ENCODE measurements at regions not wholly inside any gene's neighbourhood (a gene's known extent, or its start where the extent isn't known, plus 50 kb on each side); places are given as distances from the start of the nearest gene placed in this dataset.
A peak's percentile ranks its signal among the peaks of the same experiment; 100 is the strongest.

DNA sequence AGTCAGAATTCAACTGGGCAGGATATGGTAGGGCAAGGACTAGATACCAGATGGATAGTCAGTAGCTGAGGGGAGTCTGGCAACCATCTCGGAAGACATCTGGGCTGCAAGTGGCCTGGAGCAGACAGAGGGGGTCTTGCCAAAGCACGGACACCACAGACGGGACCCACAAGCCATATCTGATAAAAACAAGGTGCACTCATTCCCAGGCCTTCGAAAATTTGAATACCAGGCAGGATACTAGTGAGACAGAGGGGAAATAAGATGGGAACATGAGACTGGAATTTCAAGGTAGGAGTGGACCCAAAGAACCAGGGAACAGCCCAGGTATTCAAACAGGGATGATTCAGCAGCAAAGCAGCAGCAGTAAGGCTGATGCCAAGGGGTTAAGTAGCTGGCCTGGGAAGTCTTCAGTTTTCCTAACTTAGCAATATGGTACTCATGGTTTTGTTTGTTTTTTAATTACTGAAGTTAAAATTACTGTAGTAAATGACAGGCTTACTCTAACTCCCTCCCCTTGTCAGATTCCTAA is 144.9 kb upstream of the NCKAP5 start:
- Histone ChIP-seq H3K27ac (no peak overlapping the region), H3K4me3 (no peak overlapping the region)

DNA sequence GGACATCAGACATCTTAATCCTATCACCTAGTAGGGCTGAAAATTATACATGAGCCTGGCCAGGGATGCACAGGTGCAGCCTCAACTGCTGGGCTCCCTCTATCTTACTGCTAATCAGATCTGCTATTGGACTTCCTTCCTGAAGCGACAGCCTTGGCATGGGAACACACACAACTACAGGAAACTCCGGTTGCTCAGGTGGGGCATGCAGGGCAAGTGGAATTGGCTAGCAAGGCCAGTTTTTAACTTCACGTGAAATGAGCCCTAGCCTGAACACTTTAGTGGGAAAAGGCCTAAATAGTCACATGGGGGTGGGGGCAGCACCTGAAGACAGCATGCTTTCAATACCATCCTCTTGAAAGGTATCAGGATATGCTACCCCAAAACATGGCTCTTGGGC is 147.9 kb upstream of the NCKAP5 start:
- Histone ChIP-seq H3K4me3 (no peak overlapping the region), H3K27ac (no peak overlapping the region)

DNA sequence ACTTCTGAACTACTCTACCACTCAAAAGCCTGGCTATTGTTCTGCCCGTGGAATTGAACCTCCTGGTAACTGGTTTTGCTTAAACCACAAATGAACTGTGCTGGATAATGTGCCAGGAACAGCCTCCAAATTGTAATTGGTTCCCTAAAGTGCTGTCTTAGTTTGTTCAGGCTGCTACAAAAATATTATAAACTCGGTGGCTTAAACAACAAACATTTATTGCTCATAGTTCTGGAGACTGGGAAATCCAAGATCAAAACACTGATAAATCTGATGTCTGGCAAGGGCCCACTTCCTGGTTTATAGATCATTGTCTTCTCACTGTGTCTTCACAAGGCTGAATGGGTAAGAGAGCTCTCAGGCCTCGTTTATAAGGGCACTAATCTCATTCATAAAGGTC is 149.2 kb upstream of the NCKAP5 start:
- no peak overlapping the region for H3K4me3 ChIP-seq

DNA sequence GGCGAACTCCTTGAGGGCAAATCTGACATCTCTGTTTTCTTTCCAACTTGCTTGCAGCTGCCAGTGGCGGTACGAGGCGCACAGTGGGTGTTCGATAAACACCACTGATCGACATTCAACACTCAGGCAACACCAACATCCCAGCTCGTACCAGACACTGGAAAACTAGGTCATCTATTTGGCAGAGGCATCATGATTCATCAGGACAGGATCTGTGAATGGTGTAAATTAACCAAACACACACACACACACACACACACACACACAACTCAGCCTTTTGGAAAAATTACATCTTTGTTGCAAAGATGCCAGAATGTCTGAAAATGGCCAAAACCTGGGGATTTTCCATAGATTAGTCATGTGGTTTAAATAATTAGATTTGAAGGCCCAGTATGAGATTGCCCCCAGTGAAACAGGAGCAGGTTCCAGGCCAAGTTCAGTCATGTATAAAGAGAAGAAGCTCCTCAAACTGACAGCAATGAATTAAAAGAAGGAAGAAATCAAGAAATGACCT is 150.5 kb upstream of the NCKAP5 start:
- H3K27ac ChIP-seq: no peak overlapping the region

More for the DNA sequence above, 149.2 kb upstream of the NCKAP5 start:
- no peak overlapping the region for H3K27ac ChIP-seq

DNA sequence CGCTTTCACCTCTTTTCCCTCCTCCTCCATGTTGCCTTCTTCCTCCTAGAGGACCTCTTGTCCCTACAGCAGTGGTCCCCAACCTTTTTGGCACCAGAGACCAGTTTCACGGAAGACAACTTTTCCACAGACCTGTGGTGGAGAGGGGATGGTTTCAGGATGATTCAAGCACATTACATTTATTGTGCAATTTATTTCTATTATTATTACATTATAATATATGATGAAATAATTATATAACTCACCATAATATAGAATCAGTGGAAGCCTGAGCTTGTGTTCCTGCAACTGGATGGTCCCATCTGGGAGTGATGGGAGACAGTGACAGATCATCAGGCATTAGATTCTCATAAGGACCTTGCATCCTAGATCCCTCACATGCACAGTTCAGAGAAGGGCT is 152.2 kb upstream of the NCKAP5 start:
- Histone ChIP-seq H3K4me3 (no peak overlapping the region), H3K27ac (no peak overlapping the region)

More for the DNA sequence above, 150.5 kb upstream of the NCKAP5 start:
- H3K4me3 ChIP-seq: no peak overlapping the region

DNA sequence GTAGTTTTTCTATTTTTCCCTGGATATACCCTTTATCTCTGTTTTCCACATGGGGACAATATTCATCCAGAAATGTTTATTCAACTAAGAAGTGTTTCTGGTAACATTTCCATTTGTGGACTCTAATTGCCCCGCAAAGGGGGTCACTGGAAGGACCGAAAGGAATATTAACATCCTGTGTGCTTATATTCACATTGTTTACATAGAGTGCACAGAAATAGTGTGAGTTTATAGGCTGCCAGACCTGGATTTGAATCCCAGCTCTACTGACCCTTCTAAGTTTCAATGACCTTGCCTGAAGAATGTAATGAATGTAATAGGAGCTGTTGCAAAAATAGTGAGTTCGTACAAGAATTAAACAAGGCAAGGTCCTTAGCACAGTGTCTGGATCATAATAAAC is 152.9 kb upstream of the NCKAP5 start:
- H3K4me3 ChIP-seq: no peak overlapping the region
- no peak overlapping the region for H3K27ac ChIP-seq

DNA sequence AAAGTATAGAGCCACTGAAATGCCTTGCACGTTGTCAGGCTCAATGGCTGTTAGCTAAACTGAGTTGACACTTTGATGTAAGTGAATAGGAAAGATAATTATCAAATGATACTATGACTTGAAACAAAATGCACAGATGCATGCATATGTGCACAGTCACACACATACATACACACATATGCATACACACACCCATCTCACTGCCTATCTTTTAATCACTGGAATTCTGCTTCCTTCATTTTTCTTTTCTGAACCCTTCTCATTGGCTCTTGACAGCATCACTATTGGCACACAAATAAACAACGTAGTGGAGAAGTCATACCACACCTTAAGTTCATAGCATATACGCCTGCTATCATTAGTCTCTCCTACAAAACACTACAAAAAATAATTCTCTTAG is 154.9 kb upstream of the NCKAP5 start:
- Histone ChIP-seq H3K27ac (no peak overlapping the region), H3K4me3 (no peak overlapping the region)

DNA sequence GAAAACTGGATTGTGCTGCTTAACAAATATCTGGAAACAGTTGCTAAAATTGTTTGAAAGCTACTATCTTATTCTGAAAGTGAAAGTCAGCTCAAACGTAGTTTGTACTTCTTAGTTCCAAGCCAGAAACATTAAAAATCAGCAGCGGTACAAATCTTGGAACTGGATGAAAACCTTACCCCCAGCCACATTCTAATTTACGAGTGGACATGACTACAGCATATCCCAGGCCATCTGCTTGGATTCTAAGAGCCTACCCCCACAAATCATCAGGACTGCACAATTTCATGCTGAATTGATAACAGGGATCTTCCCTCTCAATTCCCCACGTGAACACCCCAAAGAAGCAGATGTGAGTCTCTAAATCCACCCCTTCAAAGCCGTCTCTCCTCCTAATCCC is 158.7 kb upstream of the NCKAP5 start:
- peak overlapping the region in 1 of 21 experiments; percentile 49 for H3K27ac ChIP-seq
- H3K4me3 ChIP-seq: peak overlapping the region in 1 of 7 experiments; percentile 19

DNA sequence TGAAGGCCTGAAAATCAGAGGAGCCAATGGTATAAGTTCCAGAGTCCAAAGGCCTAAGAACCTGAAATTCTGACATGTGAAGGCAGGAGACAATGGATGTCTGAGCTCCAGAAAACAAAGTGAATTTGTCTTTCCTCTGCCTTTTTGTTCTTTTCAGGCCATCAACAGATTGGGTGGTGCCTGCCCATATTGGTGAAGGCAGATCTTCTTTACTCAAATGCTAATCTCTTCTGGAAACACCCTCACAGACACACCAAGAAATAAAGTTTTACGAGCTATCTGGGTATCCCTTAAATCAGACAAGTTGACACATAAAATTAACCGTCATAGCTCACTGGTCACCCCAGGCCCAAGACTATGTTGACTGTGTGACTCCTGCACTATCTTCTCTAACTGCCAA is 163.8 kb upstream of the NCKAP5 start:
- H3K4me3 ChIP-seq: no peak overlapping the region
- no peak overlapping the region for H3K27ac ChIP-seq

DNA sequence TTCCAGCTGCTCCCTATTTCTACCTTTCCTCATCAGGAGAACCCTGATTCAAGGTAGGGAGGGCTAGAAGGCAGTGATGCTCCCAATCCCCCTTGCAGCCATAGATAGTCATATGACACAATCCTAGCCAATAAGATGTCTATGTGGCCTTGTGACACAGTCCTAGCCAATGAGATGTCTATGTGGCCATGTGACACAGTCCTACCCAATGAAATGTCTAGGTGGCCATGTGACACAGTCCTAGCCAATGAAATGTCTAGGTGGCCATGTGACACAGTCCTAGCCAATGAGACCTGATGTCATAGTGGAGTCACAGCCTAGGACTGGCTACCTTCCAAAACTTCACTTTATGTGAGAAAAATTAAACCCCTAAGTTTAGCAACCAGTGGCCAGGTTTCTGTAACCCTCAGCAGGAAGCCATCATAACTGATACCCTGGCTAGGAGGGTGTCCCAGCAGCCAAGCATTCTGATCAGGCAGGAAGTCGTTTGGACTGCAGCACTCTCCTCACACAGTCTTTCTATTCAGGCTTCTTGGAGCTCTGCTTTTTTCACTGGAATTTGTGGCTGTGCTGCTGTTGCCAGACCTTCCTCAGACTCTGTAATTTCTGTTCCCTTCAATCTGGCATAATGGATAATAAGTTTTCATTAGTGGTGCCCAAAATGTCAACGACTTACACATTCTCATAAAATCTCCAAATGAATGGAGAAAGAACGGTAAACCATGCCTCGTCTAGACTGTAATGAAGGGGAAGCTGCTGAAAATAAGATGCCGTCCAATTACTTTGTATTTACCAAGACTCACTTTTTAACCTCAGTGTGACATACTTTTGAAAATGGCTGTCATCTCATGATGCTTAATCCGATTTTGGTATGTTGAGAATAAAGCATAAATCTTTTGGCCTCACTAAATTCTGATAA is 165.0 kb upstream of the NCKAP5 start:
- H3K27ac ChIP-seq: peak overlapping the region in 1 of 21 experiments; percentile 25

DNA sequence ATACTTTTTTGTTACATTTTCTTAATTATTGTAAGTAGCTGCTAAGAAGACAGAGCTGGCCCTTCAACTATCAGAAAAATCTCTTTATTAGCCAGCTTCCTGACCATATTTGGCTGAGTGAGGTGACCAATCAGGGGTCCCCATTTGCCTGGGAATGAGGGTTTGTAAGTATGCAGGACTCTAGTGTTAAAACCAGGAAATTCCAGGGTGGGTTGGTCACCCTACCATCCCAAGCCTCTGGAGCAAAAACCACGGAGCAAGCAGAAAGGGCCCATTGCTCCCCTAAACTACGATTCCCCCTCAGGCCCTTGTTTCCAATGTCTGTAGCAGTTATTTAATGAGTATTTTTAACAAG is 165.6 kb upstream of the NCKAP5 start:
- Histone ChIP-seq H3K4me3 (no peak overlapping the region), H3K27ac (peak overlapping the region in 1 of 21 experiments; percentile 25)

More for the DNA sequence above, 165.0 kb upstream of the NCKAP5 start:
- H3K4me3 ChIP-seq: no peak overlapping the region

DNA sequence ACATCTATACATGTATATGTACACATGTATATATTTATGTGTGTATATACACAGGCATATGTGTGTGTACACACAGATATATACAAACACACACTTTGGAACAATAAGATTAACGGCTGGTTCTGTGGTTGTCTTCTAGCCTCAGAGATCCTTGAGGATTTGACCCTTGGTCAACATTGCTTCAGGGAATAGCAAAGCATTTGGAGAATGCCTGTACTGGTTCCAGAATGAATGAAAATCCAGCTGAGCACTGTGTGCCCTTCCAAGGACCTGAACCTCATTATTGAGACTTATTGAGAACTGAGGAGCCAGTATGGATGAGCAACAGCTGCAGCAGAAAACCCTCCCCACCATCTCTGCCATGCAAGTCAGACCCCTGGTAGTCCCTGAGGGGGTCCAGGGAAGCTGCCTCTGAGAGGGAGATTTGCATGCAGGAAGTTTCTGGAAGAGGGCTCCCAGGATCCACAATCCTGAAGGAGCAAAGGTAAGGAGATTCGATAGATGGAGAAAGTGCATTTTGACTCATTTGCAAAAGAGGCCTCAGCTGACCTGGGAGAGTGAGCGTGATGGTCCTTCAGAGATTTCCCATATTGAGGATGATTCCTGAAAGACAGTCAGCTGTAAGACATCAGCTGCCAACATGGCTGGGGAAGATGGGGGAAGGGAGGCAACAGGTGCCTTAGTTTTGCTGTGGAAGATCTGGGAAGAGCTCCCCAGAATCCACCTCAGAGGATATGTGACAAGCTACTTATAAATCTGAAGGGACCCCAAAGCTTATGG is 166.6 kb upstream of the NCKAP5 start:
- H3K4me3 ChIP-seq: no peak overlapping the region
- no peak overlapping the region for H3K27ac ChIP-seq

DNA sequence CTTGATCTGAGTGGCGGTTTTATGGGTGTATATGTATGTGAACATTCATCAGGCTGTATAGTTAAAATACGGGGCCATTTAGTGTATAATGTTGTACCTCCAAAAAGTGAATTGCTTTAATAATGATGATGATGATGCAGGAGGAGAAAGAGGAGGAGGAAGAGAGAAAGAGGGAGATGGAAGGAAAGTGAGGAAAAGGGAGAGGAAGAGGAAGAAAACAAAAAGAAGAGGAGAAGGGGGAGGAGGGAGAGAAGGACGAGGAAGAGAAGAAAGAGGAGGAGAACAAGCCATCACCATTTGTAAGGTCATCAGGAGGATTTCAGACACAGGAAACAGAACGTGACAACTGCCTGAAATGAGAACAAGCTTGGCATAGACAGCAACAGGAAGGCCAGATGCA is 168.4 kb upstream of the NCKAP5 start:
- H3K27ac ChIP-seq: no peak overlapping the region

DNA sequence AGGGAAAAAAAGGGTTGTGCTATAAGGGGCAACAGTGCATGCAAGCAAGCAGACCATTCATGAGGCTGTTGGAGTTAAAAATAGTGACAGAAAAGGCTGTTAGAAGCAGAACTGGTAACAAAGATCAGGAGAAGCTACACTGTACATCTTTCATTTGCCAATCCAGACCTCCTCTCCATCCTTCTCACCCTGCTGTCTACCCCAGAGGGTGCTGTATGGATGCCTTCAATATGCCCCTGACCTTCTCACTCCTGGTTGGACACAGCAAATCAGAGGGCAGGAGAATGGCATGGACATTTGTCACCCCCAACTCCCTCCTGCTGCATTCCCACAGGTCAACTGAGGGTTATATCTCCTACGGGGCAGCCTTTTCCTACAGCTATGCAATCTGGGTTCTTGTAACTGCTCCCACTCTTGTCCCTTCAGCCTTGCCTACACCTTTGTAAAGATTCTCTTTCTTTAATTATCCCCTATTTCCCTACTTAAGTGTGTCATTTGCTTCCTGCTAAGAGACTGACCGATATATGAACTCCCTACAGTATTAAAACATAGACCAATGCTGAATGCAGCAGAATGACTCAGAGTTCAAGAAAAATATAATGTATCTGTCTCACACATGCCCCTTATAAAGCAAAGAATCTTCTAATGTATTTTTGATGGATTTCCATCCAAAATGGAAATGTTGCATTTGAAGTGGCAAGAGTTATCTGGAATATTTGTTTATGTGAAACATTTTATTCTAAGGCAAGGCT is 169.2 kb upstream of the NCKAP5 start:
- H3K27ac ChIP-seq: no peak overlapping the region
- H3K4me3 ChIP-seq: no peak overlapping the region

More for the DNA sequence above, 168.4 kb upstream of the NCKAP5 start:
- H3K4me3 ChIP-seq: no peak overlapping the region

DNA sequence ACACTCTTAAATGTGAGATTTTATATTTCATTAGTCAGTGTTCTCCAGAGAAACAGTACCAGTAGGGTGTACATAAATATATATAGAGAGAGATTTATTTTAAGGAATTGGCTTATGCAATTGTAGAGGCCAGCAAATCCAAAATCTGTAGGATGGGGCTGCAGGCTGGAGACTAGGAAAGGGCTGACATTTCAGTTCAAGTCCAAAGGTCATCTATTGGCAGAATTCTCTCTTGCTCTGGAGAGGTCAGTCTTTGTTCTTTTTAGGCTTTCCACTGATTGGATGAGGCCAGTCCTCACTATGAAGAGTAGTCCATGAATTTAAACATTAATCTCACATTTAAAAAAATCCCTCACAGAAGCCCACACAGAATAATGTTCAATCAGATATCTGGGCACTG is 170.8 kb upstream of the NCKAP5 start:
- Histone ChIP-seq H3K4me3 (no peak overlapping the region), H3K27ac (no peak overlapping the region)

DNA sequence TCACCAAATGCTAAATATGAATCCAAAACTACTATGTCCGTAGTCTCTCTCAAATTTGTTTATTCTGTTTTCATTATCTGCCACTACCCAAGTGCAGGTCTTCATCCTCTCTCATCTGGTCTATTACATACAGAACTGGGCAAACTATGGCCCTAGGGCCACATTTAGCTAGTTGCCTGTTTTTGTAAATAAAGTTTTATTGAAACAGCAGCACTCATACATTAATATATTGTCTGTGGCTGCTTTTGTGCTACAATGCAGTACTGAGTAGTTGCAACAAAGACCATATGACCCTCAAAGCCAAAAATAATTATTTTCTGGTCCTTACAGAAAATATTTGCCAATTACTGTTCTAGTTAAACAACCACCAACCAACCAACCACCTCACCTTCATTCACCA is 172.2 kb upstream of the NCKAP5 start:
- no peak overlapping the region for H3K4me3 ChIP-seq

DNA sequence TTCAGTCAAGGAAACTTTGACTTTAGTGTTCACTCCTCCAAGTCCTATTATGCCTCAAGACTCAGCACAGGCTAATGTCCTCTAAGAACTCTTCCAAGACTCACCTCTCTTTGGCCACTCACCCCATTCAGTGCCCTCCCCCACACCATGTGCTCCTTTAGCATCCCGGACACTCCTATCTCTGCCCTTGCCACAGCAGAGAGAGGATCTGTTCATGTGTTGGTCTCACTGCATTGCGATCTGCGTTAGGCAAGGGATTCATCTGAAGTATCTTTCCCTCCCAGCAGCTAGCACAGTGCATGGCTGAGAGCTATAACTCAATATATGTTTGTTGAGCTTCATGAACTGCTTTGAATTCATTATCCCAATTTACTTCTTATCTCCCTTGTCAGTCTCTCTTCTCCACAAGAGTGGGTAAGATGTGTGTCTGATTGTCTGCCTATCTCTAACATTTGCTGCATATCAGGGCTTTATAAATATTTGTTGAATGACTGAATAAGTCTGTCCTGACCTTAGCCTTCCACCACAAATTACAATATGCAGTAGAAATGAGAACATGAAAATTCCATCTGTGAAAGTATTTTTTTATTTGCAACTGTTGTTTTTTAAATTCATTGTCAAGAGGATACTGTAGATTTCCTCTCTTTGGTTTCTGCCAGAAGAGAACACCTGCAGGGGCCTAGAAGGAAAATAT is 179.9 kb upstream of the NCKAP5 start:
- H3K4me3 ChIP-seq: no peak overlapping the region
- H3K27ac ChIP-seq: no peak overlapping the region

More for the DNA sequence above, 172.2 kb upstream of the NCKAP5 start:
- no peak overlapping the region for H3K27ac ChIP-seq

DNA sequence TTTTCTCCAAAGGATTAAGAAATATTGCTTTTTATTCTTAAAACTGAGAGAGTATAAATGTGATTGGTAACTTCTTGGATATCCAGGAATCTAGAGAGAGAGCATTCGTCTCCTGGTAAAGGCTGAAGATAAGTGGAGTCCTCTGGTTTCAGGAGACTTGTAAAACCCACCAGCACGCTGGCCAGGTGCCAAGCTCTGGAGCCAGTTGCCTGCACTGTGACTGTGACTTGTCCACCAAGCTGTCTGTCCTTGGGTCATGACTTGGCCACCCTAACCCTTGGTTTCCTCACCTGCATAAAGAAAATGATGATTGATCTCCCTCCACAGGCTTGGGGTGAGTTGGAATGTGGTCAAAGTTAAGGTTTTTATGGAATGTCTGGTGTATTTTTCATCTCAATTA is 185.4 kb upstream of the NCKAP5 start:
- H3K4me3 ChIP-seq: no peak overlapping the region
- H3K27ac ChIP-seq: no peak overlapping the region

Measured in skin epidermis (tissue), 12 donors.